HG03135 (cell line): ENCODE measurements at regions not wholly inside any gene's neighbourhood (a gene's known extent, or its start where the extent isn't known, plus 50 kb on each side); places are given as distances from the start of the nearest gene placed in this dataset.

Experiments used
- ATAC-seq: cut with Tn5 transposase; IDR thresholded peaks from one replicate; pipeline ENCODE4 v1.9.1; 2021; ENCODE audit warnings: mild to moderate bottlenecking, moderate library complexity; ENCODE audit not compliant: unreplicated experiment

DNA sequence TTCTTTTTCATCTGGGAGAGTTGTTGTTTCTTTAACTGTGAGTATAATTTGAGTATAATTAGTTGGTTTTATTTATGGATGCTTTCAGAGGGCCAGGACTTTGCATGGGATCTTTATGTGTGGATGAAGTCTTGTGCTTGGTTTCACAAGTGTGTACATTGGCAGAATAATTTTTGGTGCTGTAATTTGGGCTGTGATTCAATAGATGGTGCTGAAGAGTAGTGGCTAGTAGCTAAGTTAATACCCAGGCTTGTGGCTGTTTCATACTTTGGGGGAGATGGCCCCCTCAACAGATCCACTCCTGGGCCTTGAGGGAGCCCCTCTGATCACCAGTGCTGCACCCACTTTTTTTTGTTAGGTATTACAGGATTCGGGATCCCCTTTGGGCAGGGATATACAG, 1142.4 kb downstream of the SLITRK1 start:
- no peak for ATAC-seq

GRCh38 chr13:82729401-82729800, 1152.9 kb downstream of the SLITRK1 start:
- ATAC-seq, result no peak

GRCh38 chr13:82720986-82721385, 1161.3 kb downstream of the SLITRK1 start:
- ATAC-seq, result no peak

DNA sequence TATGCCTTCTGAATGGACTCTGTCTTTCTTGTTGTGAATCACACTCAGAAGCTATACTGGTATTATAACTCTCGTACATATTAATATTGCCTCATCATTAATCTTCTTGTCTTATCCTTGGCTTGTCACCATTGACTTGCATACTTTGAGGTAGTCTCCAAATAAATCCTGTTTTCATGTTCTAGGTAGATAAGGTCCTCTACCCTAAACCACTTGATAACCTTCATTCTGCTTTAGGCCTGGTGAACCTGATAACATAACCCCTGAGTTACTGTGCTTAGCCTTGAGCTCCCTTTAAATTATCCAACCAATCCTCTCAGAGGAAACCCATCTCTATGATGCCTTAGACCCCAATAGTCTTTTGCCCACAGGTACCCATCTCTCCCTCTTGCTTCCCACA, 1162.3 kb downstream of the SLITRK1 start:
- no peak for ATAC-seq

- no peak for ATAC-seq
These were observed 1165.0 kb downstream of the SLITRK1 start for GRCh38 chr13:82717249-82717648.

DNA sequence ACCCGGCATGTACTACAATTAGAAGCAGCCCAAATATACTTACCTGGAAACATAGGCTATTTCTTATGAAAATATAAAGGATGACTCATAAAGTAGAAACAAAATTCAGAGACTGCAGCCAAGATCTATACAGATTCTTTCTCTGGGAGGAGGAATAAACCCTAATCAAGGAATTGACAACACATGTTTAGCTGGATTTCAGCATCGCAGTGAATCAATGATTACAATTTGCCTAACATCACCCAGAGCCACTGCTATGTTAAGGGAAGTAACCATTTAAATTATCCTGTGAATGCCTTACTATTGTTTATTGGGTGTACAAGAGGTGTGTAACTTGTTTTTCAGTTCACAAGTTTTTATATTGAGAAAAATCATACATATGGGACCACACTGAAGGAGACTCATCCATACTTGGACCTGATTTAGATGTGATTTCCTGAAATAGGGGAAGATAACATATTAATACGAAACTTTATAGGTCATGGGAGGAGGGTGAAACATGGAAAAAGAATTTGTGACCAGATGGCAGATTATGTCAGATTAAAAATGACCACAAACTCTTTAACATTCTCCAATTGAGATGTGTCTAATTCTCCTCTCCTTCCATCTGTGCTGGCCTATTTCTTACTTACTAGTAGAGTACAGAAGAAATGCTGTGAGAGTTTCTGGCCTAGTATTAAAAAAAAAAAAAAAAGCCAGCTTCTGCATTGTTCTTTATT, 1168.4 kb downstream of the SLITRK1 start:
- ATAC-seq, result no peak

DNA sequence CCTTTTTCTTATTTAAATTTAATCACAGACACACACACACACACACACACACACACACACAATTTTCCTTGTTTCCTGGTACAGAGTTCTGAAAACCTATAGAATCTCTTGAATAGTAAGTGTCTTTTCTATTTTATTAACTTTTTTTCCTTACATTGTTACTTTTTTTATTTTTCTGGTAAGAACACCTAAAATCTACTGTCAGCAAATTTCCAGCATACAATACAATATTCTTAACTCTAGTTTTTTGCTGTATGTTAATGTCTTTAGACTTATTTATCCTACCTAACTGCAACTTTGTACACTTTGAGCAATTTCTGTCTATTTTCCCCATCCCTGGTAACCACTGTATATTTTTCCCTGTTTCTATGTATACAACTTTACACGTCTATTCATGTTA, 1179.8 kb downstream of the SLITRK1 start:
- ATAC-seq, result no peak

DNA sequence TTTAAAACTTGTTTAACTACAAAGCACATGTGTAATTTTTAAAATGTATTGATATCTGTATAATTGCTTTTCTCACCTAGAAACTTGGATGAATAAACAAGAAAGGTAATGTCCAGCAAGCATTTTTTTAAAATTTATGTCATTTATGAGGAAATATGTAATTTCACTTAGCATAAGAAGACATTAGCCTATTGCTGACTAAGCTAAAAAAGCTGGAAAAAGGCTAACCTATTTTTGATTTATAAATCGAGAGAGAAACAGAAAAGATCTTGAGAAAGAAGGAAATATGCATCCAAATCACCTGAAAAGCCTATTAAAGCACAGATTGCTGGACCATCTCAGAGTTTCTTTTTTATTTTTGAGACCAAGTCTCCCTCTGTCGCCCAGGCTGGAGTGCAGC, 1181.3 kb downstream of the SLITRK1 start:
- no peak for ATAC-seq

DNA sequence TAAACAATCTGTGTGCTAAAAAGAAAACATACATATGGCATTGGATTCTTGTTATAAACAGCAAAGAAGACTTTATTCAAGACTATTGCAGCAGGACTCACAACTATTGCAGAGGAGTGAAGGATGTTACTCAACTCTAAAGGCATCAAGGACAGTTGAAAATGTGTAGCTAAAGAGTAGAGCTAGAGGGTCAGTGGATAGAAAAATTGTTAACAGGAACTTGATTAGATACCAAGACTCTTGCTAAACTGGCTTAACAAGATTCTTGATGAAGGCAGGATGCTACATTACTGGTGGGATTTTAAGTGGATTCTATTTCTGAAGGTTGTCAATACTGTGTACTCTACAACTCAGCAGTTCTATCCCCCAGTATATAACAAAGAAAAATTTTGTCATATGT, 1183.3 kb downstream of the SLITRK1 start:
- no peak for ATAC-seq

DNA sequence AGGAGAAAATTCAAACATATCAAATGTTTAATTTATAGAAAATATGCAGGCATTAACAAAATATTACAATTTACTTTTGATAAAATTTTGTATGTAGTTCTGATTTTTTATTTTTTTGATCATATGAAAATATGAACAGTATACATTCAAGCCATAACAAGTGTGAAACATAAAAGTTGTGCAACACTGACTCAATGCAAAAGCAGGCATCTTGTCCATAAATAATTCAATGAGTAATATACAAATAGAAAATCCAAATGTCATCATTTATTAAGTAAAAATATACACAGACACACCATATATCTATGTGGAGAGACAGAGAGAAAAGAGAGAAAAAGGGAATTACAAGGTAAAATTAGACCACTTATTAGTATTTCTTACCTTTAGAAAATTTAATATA, 1183.9 kb downstream of the SLITRK1 start:
- ATAC-seq, result no peak

DNA sequence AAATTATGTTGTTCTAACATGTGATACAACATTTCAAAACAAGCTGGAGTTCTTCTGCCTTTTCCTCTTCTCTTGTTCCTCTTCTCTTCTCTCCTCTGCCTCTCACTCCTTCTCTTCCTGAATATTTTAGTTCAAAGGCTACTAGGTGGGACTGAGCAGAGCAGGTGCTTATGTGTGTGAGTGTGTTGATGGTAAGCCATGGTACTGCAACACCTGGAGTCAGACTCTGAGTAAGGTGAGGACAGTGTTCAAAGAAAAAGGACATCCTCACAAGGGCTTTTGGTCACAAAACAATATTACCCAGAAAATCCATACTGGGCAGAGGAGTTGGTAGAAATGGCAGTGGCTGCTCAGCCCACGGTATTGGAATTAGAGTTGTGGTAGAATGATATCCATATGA, 1188.7 kb downstream of the SLITRK1 start:
- no peak for ATAC-seq

DNA sequence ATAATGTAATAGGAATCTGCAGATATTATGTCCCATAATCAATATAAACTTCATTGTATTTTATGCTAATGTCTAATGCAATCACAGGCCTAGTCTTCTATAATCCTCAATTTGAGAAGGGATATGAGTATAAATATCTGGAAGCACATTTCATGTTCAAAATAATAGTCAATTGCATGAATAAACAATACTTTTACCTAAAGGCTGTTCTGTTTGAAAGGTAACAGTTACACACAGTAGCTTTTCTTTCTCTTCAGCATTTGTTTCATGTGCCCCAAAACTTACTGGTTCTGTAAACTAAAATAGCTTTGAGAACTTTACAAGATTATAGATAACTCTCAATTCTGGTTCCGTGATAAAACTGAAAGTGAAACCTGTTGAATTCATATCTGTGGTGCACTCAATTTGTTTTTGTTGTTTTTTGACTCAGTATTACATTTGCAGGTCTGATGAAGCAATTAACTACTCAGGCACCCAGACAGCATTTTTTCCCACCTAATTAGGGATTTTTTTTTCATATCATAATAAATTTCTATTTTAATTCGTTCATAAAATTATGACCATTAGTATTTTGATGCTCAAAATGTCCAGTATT, 1193.8 kb downstream of the SLITRK1 start:
- ATAC-seq, result peak; percentile 81

GRCh38 chr13:82687884-82688283, 1194.4 kb downstream of the SLITRK1 start:
- no peak for ATAC-seq

- no peak for ATAC-seq
These were observed 1200.7 kb downstream of the SLITRK1 start for GRCh38 chr13:82681535-82681934.

GRCh38 chr13:82678052-82678451, 1204.2 kb downstream of the SLITRK1 start:
- no peak for ATAC-seq

GRCh38 chr13:82675024-82675423, 1207.2 kb downstream of the SLITRK1 start:
- no peak for ATAC-seq

- ATAC-seq, result no peak
These were observed 1207.7 kb downstream of the SLITRK1 start for GRCh38 chr13:82674546-82674945.

- no peak for ATAC-seq
These were observed 1210.0 kb downstream of the SLITRK1 start for GRCh38 chr13:82672248-82672647.

DNA sequence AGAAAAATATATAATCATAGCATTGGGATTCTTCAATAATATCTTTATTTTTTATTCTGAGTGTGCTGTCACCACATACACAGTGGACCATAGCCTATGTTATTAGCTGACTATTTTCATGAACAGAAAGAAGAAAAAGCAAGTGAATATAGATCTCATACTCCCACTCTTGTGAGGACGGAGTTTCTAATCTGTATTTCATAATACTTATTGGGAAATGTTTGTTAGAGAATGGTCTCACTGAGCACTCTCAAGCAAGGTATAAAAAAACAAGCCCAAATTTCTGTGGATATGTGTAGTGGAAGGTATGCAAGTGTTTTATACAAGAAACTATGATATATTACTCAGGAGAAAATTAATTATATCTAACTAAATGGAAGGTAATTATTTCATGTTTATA, 1218.1 kb downstream of the SLITRK1 start:
- no peak for ATAC-seq

- no peak for ATAC-seq
These were observed 1221.1 kb downstream of the SLITRK1 start for GRCh38 chr13:82661126-82661525.

GRCh38 chr13:82658811-82659210, 1223.5 kb downstream of the SLITRK1 start:
- no peak for ATAC-seq

- ATAC-seq, result no peak
These were observed 1224.8 kb downstream of the SLITRK1 start for GRCh38 chr13:82657471-82657870.
